SK-MEL-5 (cell line): ENCODE measurements at regions not wholly inside any gene's neighbourhood (a gene's known extent, or its start where the extent isn't known, plus 50 kb on each side); places are given as distances from the start of the nearest gene placed in this dataset.
"Not testable (repeated sequence)": the region's sequence is repeated elsewhere in the genome, so short reads cannot be mapped to it uniquely, and the experiment has no call there.

ENCODE experiments used
- DNase-seq: peaks from one replicate; pipeline ENCODE4 v3.0.0-alpha.2; 2016; ENCODE audit warnings: low read depth, low spot score
- in situ Hi-C: cut with HindIII; loops from 2 replicates; pipeline ENCODE4 v1.10.0; 2016; ENCODE audit warnings: low sequenced_read_pairs, high pct_unique_total_duplicates, low pct_unique_long_range_greater_than_20kb

DNA sequence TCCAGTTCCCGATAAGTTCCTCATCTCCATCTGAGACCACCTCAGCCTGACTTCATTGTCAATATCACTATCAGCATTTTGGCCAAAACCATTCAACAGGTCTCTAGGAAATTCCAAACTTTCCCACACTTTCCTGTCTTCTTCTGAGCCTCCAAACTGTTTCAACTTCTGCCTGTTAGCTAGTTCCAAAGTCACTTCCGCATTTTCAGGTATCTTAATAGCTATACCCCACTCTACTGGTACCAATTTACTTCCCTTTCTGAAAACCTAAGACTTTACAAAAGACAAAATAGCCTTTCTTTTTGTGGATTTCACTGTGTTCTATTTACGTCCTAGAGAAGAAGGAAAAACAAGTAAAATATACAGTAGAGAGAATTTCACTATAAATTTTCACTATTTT, 147.0 kb upstream of the FMN2 start:
- no peak for DNase-seq
- in situ Hi-C loops, result no loop called here

DNA sequence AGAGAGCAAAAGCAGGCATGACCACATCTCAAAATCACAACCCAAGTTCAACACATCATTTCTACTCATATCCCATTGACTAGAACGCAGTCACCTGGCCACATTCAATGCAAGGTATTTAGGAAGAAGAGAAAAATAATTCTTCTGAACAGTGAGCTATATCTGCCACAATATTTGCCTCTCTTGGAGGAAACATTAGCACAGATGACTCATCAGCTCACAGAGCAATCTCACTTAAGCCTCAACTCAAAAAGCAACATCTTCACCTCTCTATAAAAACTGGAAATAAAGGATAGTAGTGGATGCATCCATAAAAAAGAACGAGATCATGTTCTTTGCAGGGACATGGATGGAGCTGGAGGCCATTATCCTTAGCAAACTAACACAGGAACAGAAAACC, 143.9 kb upstream of the FMN2 start:
- DNase-seq, result no peak
- in situ Hi-C loops, result no loop called here

DNA sequence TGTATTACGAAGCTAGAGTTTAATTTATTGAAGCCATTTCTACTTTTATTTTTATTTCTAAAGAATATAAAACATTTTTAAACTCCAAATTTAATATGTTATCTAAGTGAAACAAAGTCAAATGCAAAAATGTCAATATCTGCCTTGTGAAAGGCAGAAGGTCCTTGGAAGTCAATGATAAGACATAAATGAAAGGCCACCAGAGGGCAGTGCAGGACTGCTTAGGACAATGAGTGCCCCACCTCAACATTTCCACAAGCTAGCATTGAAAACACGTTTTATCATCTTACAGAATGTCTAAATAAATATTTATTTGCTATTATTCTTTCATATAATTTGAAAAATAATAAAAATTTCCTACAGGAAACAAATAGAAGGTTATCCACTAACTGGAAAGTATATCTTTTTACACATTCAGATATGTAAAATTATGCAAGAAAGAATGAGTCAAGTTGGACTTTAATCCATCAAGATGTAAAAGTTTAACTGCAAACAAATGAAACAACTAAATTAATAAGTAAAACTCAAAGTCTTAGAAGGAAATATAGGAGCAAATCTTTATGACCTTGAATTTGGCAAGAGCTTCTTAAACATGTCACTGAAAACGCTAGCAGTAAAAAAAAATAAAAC, 140.1 kb upstream of the FMN2 start:
- DNase-seq, result peak; percentile 77
- in situ Hi-C loops, result no loop called here

DNA sequence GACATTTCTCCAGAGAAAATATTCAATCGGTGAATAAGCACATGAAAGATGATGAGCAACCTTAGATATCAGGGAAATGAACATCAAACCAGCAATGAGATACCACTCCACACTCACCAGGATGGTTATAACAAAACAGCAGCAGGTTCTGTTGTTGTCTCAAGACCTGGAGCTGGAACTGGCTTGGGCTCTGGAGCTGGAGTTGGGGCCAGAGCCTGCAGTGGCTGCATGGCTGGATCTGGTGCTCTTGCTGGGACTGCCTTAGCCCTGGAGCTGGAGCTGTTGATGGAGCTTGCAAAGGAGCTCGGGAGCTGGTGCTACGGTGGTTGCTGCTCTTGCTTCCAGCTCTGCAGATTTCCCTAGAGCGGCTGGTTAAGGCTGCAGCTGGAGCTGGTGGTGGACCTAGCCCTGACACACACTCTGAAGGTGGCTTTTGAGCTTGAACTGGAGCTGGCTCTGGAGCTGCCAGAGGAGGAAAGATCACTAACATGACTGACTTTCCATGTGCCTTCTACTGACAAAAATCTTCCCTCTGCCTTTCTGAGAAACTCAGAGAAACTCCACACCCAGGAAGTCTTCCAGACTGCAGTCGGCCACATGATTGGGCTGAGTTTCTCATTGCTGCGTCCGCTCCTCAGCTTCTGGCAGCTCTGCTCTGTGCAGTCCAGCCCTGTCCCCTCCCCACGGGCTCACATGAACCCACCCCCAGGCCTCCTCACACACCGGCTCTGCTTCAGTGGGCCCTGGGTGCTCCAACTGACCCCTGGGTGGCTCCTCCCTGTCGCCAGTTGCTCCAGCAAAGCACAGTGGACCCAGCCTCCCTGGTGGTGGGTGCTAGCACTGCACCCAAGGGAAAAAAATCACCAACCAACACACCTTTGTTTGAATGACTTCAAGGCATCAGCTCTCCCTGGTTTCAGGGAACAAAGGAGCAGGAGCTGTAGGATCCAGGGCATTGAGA, 139.1 kb upstream of the FMN2 start:
- in situ Hi-C loops, result no loop called here
- DNase-seq, result peak; percentile 71

DNA sequence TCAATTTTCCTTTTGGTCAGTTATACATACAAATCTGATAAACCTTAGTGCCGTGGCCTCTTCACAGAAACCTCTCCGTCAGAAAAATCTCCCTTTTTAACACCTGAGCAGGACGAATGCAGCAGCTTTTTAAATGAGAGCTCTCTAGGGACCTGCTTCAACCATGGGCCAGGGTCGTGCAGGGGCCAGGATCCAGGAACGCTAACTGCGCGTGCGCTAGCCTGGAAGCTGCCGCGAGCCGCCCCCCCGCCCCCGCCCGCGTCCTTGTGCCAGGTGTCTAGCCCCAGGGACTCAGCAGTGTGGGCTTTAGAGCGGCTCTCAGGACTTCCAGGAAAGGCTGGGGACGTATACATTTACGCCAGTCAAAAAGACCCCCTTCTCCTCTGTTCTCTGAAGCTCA, 136.8 kb upstream of the FMN2 start:
- in situ Hi-C loops, result no loop called here
- no peak for DNase-seq

DNA sequence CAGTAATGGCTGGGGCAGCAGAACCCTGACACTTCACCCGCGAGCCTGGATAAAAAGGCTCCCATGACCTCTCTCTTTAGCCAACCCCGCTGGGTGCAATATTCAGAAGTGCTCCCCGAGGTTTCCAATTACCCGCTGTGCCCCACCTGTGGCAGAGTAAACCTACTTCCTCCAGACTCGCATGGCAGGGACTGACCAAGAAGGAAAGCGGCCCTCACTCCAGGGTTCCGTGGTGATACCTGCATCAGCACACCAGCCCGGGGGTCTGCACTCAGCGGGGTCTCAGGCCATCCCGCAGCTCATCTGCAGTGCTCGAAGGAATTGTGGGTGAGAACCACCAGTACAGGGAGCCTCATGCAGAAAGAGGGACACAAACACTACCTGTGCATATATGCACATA, 136.3 kb upstream of the FMN2 start:
- in situ Hi-C loops, result no loop called here
- no peak for DNase-seq

DNA sequence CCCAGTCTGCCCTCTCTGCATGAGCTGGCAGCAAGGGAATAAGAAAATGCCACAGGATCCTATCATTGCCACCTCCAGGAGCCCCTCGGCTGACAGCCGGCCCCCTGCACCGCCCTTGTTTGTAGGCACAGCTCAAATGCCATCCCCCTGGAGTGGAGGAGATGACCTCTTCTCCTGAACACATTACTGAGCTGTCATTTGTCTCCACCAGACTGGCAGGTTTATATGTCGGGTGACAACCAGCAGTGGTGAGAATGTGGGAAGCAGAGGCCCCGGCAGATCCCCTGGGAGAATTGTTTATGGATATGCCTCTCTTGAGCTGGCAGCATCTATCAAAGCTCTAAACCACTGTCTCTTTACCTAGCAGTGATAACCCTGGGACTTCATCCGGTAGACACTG, 135.4 kb upstream of the FMN2 start:
- in situ Hi-C loops, result no loop called here

DNA sequence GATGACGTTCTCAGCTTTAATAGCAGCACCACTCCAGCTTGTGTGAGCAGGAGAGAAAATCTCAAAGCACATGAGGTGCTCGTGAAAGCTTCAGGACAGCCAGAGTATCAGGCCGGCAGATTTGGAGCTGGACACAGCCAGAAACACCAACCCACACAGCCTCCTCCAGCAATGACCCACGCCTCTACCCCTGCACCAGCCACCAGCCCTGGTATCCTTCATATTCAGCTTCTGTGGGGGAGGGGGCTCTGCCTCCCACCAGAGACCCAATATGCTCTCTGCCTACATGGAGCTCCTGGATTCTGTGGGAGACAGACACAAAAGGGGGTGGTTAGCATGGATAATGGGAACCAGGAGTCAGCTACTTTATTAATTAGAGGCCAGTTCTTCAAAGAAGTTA, 133.6 kb upstream of the FMN2 start:
- in situ Hi-C loops, result no loop called here
- DNase-seq, result no peak

More for the DNA sequence above, 135.4 kb upstream of the FMN2 start:
- no peak for DNase-seq

DNA sequence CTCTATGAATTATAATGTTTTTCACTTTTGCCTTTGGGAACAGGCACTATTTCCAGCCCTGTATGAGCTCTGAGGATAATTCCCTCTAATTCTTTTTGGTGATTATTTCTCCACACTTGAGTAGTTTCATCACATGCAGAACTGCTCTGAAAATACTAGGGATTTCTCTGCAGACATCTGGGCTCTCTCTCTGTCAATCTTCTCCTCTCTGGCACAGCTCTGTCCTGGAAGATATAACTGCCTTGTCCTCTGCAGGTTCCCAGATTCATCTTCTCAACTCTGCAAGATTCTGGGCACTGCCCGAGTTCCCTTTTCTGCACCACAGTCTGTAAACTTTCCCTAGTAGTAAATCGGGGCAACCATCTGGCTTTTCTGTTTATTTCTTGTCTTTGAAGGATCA, 131.3 kb upstream of the FMN2 start:
- DNase-seq, result no peak
- in situ Hi-C loops, result no loop called here

DNA sequence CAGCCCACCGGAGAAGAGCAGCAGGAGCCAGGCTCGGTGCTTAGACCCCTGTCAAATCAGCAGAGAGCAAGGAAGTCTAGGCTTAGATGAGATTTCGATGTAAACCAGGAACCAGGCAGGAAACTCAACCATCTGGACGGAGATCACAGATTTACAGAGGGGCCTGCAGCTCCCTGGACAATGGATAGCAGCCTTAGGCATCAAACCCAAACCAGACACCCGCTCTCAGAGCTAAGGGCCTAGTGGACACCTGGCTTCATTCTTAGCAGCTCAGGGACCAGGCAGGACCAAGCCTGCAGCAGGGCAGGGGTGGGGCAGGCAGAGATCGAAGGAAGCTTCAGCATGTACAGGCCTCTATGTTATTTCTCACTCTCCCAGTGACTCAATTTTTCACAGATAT, 127.8 kb upstream of the FMN2 start:
- DNase-seq, result no peak
- in situ Hi-C loops, result no loop called here

DNA sequence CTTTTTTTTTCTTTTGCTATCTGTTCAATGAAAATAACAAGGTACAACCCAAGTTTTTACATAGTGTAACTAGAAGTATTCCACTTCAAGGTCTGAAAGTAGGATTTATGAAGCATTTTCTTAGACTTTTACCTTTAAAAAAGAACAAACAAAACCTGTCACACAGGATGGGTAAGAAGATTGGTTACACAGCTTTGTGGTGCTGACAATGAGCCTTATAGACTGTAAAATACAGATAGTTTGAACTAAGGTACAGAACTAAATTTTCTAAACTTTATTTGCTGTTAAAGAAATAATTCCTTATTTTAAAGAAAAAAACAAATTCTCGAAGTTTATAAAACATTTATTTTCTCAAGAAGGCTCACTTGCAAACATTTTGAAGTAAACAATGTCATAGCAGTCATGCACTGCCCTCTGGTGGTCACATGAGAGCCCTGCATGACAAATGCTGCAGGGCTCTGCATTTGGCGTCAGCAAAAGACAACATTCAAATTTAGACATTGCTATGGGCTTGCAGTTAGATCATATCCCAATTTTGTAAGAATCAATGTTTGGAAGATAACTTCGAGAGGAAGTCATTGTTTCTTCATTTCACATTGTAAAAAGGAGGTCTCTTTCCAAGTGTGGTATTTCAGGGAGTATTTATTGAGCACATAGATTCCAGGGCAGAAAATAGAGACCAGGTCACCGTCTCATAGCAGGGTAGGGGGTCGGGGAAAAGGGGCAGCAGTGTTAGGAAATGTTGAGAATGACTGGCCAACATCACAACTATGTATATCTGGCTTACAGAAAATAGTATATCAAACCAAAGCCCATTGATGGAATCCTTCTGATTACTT, 115.3 kb upstream of the FMN2 start:
- in situ Hi-C loops, result no loop called here
- peak; percentile 69 for DNase-seq

DNA sequence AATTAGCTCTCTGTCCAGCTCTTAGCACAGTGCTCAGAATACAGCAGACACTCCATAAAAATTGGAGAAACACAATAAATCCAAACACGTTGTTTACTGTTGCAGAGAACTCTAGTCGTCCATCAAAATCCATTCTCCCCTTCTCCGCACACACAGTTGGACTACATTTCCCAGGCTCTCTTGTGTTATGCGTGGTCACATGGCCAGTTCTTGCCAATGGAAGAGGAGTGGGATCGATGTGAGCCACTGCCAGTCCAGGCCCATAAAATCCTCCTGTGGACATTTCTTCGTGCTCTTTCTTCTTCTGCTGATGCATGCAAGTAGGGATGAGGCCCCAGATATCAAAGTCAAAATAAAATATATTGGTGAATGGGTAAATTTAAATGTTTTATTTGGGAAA, 114.3 kb upstream of the FMN2 start:
- DNase-seq, result peak; percentile 51
- in situ Hi-C loops, result no loop called here

DNA sequence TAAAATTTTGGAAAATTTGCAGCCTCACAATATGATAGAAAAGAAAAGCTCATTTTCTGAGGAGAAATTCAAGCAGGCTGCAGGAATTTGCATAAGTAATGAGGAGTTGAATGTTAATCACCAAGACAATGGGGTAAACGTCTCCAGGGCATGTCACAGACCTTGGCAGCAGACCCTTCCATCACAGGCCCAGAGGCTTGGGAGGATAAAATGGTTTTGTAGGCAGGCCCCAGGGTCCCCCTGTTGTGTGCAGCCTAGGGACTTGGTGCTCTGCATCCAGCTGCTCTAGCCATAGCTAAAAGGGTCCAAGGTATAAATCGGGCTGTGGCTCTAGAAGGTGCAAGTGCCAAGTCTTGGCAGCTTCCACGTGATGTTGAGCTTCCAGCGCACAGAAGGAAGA, 112.2 kb upstream of the FMN2 start:
- DNase-seq, result no peak
- in situ Hi-C loops, result no loop called here

DNA sequence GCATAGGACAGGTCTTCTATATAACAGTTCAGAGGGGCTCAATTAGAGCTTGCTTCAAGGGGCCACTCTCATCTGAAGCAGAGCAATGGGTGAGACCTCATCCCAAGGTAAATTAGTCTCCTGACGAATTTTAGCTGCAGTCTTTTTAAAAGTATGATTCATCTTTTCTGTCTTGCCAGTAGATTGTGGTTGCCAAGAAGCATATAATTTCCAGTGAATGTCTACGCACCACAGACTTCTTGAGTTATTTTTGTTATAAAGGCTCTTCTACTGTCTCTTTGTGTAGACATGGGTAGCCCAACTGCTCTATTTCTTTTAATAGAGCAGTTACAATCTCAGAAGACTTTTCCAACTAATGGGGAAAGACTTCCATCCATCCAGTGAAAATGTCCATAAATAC, 108.9 kb upstream of the FMN2 start:
- in situ Hi-C loops, result no loop called here
- no peak for DNase-seq

DNA sequence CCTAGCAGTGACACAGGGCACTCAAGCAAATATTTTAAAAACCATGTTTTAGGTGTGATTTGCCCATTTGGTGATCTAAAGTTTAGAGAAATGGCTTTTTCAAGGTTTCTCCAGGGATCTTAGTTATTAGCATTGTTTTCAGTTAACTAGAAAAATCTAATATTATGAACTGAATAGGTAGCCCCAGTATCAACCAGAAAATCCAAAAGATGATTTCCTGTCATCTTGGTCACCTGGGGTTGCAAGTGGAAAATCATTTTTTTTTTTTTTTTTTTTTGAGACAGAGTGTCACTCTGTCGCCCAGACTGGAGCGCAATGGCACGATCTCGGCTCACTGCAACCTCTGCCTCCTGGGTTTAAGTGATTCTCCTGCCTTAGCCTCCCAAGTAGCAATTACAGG, 106.6 kb upstream of the FMN2 start:
- in situ Hi-C loops, result no loop called here
- DNase-seq, result no peak

DNA sequence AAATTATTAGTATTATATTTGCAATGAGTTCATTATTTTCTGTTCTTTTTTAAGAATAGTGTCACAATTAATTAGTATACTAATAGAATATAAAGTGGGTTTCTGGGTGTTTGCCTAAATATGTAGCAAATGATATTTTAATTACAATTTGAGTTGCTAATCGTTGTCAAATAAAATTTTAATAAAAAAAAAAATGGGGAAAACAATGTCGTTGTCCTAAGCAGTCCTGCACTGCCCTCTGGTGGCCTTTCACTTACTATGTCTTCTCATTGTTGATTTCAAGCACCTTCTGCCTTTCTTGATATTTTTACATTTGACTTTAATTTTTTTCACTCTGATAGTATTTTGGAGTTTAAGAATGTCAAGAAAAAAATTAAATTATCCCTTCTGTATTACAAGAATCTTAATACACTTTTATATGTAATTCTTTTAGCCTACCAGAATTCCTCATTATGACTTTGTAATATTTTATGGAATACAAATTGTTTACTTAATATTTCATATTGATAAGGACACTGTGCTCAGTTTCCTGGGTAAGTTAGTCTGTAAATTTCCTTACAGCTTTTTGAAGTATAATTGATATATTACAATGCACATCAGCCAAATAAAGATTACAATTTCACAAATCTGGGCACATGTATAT, 104.5 kb upstream of the FMN2 start:
- peak; percentile 65 for DNase-seq
- in situ Hi-C loops, result no loop called here

DNA sequence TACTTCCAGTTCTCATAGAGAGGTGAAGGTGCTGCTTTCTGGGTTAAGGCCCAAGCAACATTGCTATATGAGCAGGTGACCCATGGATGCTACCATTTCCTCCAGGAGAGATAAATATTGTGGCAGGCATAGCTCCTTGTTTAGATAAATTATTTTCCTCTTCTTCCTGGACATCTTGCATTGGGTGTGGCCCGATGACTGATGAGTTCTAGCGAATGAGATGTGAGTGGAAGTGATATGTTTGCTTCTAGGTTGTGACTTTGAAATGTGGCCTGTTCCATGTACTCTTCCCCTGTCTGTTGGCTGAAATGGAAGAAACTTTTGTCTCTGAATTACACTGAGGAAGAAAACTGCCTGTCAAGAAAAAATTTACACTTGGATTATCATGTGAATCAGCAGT, 101.7 kb upstream of the FMN2 start:
- in situ Hi-C loops, result no loop called here
- no peak for DNase-seq

DNA sequence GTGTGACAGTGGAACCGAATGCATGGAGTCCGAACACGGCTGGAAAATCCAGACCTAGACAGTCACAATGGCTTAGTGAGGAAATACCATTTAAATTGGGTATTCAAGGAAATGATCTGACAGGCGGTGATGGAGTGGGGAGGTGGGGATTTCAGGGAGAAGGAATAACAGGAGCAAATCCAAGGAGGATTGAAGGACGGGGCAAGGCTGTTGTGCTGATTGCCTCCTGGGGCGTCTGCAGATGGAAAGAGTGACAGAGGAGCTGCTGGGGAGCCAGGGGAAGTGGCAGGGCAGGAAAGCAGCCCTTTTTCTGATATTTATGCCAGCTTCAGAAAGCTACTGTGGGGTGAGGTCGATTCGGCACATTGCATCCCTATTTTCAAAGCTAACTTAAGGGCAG, 99.1 kb upstream of the FMN2 start:
- in situ Hi-C loops, DNase-seq: not testable (repeated sequence)
